Stimulated activated CD8-positive, alpha-beta memory T cell treated with anti-CD3 and anti-CD28 coated beads, Interleukin-7, amount 100 ng/mL, for 24 hours (primary cell): ENCODE measurements at regions not wholly inside any gene's neighbourhood (a gene's known extent, or its start where the extent isn't known, plus 50 kb on each side); places are given as distances from the start of the nearest gene placed in this dataset.
"Not testable (repeated sequence)": the region's sequence is repeated elsewhere in the genome, so short reads cannot be mapped to it uniquely, and the experiment has no call there.

ENCODE experiments used
- DNase-seq: peaks from one replicate; pipeline ENCODE4 v3.0.0-alpha.2; 2020; ENCODE audit warnings: low read depth

DNA sequence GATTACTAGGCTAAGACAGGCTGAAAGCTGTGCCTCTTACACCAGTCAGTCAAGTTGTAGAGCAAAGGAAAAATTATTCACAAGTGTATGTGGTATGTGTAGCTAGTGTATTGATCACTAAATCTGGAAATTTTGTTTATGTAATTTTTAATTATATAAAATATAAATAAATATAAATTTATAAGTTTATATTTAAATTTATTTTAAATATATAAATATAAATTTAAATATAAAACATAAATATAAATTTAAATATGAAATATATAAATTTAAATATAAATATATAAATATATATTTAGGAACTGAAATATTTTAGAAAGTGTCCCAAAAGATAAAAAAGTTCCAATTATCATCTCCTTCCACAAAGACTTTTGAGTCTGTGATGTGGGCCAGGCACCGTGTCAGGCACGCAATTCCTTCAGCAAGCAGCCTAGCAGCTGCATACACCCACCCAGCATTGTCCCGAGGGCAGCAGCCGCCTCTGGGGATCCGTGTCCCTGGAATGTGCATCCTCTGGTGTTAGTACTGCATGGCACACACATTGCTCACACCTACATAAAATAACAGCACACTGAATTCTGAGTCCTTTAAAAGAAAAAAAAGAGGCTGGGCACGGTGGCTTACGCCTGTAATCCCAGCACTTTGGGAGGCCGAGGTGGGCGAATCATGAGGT is 1098.0 kb downstream of the BRD1 start:
- no peak for DNase-seq

DNA sequence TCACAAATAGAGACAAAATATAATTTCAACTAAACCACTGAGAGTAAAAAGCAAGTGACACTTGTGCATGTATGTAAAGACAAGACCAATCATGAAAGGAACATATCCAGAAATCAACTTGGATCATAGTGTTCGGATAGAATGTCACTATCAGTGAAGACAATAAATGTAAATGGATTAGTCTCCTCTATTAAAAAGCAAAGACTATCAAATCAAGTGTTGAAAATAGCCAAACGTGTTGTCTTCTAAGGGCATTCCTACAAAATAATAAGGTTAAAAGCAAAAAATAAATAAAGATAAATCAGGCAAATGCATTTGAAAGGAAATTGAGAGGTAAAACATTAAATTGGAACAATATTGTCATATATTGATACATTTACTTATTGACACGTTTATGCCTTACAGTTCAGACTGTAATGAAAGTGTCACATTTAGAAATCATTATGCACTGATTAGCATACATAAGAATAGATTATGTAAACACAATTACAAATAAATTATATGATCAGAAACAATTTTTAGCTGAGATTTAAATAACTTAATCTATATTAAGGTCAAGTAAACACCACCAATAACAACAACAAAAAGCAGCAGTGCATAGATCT is 1100.1 kb downstream of the BRD1 start:
- no peak for DNase-seq

DNA sequence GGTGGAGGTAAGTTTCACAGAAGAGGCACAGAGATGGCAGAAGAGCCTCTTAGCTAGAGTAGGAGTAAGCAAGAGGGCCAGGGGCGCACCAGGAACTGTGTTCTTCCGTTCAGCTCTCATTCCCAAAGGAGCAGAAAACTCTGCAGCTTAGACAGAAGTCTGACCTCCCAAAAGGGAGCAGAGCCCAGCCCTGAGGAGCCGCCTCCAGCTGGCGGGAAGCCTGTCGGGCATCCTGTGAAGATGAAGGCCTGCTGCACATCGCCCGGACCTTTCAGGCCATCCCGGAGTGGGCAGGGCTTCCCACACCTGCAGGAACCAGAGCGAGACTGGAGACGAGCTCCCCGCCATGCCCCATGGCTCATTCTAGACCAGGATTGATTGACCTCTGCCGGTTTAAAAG is 1102.8 kb downstream of the BRD1 start:
- DNase-seq, result no peak

DNA sequence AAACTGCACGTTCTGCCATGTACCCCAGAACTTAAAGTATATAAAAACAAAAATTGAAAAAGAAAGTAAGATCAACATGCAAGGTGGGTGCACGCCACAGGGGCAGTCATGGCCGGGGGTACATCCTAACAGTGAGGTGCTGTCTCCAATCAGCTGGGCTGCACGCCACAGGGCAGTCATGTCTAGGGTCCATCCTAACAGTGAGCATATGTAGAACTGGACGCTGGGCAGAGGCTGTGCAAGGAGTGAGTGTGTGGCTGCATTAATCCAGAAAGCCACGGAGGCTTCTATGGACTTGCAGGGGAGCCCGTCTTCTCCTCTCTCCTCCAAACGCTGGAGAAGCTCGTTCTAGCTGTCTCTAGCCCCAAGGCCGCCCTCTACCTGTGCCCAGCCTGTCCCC is 1105.0 kb downstream of the BRD1 start:
- no peak for DNase-seq

DNA sequence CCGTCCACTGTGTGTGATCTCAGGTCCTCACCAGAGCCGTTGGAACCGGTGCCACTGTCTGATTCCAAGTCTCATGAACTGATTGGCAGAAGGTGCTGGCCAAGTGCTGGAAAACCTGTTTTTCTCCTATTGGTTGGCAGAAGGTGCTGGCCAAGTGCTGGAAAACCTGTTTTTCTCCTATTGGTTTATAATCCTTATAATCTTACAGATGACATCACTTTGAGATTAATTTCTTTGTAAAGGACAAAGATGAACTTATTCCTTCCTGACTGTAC is 1106.3 kb downstream of the BRD1 start:
- no peak for DNase-seq

DNA sequence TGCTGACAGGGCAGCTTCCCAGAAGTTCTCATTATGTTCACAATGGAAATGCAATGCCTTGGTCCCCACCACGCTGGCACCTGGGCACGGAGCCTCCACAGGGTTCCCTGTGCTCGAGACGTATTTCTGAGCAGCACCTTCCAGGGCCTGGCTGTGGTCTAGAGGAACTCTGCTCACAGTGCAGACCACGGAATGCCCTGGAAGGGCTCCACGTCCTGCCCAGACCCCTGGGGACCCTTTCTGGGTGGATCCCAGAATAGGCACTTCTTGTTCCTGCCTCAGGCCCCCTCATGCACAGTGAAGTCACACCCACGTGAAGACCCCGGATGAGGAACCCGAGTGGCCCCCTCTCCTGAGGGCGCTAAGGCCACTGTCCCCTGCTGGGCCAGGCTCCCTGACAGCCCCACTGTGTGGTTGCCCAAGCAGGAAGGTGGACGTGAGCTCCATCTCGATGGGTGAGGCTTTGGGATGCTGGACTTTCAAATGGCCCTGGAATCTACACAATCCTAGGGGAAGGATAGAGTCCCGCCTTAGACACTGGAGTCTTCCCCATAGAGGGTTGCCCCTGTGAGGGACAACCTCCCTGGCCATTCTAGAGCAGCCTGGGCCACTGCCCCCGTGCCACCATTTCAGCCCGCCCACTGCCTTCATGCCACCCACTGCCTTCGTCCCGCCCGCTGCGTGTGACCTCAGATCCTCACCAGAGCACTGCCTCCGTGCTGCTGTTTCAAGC is 1106.8 kb downstream of the BRD1 start:
- DNase-seq, result no peak

DNA sequence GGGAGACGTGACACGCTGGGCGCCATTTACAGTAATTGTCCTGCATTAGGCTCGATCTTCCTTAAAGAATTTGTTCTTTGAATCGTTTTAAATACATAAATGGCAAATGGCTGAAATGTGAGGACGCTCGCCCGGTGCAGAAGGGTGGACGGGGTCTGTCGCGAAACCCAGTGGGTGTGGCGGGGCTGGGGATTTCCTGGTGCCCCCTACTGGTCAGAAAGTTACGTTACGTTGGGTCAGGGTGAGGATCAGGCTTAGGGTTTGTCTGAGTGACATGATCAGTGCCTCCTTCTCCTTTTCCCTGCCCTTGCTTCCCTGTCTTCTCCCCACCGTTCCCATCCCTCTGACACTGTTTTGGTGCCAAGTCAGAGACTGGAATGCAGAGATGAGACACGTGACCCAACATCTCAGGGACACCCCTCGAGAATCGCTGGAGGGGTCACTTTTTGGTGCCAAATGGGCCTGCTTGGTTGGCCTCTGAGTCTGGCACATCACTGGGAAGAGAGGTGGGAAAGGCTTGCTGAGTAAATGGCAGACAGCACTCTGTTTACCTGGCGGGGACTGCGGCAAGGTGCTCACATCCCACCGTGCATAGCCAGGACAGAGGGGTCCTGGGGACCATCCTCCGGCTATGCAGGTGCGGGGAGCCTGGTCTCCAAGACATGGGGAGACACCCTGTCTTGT is 1107.6 kb downstream of the BRD1 start:
- no peak for DNase-seq

DNA sequence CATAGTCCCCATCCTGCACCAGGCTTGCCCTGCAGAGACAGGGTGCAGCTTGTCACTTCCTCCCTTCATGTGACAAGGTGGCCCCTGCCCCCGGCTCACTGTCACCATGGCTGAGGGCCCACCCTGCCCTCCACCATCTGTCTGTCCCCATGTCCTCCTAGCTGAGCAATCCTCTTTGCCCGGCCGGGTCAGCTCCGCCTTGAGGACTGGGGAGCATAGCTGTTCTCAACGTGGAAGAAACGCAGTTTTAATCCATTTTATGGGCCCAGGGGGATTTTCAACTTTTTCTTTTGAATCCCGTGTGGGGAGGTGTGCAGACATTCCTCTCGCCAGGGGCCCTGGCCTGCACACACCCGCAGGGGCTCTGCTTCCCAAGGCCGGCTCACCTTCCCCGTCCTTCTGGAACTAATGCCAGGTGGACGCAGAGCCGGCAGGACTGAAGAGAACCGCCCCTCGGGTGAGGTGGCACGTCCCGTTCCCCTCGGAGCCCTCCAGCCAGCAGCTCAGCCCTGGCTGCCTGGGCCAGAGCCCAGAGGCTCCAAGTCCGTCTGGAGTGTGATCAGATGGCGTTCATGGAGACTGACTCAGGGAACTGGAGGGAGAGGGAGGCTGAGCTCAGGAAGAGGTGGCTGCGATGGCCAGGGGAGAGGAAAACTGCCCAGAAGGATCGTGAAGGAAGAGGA is 1108.7 kb downstream of the BRD1 start:
- DNase-seq, result no peak

DNA sequence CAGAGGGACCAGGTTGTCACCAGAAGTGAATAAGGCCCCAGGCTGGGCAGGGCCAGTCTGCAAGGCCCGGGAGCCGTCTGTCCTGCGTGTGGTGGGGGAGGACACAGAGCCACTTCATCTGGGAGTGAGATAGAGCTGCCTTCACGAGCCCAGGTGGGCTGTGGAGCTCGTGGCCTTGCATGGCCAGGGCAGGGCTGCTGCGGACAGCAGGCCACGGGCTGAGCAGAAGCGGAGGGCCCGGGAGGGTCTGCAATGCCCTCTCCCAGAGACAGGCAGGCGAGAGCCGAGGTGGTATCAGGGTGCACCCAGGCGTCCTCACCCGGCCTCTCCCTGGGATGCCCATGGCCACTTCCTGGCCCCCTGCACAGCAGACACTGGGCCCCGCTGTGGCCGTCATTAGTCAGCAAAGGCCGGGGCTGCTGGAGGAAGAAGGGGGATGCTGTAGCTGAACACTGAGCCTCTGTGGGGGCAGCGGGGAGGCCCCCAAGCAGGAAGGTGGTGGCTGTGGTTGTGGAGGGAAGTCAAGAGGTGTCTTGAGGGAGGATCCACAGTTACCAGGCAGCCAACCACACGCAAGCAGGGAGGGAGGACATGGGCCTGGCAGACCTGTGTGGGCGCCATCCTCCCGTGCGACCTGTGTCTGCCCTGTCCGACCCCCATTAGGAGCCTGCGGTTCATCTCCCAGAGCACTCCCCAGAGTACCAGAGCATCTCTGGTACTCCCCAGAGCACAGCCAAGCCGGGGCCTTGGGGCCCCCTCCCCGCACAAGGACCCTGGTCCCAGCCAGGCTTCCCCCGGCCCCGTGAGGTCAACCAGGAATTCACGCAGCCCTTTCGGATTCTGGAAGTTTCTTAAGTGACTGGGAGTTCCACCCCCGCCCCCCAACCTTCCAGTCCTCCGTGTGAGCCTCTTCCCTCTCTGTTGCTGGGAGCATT is 1109.5 kb downstream of the BRD1 start:
- no peak for DNase-seq

DNA sequence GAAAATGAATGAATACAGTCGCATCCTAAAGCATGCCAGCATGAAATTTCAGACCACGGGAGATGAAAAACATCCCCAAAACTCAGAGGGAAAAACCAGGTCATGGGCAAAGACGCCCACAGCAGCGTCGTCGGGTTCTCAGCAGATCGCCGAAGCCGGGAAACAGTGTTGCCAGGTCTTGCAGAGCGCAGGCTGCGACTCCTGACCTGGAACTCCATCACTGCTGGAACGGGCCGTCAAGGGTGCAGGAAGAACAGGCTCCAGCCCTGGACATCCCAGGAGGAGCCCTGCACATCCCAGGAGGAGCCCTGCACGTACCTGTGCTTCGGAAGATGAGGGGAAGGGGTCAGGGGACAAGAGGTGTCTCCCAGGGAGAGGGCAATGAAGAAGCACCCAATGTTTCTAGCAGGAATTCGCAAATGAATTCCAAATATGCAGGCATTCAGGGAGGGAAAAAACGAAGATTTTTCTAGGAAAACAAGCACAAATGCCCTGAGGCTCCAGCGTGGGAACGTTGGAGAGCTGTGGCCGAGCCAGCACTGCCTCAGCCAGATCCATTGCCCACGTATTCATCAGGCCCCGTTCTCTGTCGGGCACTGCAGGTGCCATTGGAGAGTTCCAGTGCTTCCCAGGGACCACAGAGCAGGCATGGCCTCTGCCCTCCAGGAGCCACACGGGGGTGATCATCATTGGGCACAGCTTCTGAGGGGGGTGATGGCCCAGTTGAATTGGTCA is 1110.4 kb downstream of the BRD1 start:
- no peak for DNase-seq

DNA sequence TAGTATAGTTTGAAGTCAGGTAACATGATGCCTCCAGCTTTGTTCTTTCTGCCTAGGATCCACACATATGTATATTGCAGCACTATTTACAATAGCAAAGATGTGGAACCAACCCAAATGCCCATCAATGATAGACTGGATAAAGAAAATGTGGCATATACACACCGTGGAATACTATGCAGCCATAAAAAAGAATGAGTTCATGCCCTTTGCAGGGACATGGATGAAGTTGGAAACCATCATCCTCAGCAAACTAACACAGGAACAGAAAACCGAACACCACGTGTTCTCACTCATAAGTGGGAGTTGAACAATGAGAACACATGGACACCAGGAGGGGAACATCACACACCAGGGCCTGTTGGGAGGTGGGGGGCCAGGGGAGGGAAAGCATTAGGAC is 1111.5 kb downstream of the BRD1 start:
- not testable (repeated sequence) for DNase-seq

DNA sequence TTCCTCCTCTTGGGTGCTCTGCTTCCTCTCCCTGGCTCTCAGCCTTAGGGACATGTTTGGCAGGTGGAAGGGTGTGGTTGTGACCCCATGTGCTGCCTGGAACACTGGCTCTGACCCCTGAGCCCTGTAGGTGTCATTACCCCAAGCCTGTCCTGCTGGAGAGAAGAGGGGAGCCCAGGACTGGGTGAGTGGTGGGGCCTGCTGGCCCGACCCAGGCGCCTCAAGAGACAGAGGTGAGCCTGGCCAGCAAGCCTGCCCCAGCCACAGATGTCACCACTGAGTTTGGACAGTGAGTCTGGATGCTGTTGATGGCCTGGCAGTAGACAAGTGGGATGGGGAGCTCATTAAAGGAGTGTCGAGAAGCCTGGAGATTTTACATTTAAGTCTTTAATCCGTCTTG is 1112.2 kb downstream of the BRD1 start:
- DNase-seq, result no peak

DNA sequence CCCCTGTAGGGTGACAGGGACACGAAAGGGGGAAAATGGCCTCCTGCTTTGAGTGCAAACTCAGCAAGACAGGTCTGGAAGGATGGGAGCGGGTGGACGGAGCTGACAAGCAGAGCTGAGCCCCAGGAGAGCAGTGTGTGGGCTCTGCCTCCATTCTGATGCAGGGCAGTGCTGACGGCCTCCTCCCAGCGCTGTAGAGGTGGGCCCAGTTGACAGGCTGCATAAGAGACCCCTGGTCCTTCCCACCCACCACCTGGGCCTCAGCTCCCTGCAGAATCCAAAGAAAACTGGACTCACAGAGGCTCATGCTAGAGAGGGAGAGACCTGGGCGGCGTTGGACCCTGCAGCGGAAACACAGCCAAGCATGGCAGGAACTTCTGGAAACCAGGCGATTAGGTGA is 1113.4 kb downstream of the BRD1 start:
- no peak for DNase-seq

DNA sequence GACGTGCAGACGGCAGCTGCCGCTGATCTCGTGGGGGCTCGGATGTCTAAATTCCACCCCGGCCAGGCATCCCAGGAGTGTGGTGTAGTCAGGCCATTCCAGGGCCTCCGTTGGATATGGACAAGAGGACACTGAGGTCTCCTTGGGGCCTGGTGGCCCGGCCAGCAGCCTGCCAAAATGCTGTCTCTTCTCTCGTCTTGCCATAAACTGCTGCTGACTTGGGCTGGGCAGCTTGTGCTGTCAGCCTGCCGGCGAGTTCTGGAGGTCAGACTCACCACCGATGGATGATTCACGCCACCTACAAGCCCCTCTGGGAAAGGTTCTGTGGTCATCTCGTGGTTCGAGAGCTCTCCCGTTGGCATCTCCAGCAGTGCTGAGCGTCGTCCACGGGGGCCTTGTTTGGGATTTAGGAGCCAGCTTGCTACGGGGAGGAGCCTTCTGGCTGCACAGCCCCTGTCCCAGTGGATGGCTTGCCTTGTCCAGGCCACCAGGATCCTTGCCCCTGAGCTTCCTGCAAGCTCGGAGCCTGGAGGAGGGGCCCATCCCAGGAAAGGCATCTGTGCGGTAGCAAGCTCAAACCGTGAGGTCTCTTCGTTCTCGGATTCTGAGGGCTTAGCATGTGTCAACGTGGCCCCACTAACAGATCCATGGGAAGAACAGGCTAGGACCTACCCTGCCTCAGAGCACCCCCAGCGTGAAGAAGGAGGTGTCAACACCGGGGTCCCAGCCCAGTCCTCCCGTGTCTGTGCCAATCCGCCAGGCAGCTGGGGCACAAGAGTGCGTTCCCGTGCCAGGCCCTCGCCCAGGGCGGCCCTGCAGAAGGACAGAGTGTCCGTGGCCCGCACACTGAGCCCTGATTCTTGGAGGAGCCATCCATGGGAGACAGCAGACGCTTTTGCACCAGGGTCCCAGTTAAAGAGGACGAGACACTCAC is 1114.1 kb downstream of the BRD1 start:
- DNase-seq, result no peak

DNA sequence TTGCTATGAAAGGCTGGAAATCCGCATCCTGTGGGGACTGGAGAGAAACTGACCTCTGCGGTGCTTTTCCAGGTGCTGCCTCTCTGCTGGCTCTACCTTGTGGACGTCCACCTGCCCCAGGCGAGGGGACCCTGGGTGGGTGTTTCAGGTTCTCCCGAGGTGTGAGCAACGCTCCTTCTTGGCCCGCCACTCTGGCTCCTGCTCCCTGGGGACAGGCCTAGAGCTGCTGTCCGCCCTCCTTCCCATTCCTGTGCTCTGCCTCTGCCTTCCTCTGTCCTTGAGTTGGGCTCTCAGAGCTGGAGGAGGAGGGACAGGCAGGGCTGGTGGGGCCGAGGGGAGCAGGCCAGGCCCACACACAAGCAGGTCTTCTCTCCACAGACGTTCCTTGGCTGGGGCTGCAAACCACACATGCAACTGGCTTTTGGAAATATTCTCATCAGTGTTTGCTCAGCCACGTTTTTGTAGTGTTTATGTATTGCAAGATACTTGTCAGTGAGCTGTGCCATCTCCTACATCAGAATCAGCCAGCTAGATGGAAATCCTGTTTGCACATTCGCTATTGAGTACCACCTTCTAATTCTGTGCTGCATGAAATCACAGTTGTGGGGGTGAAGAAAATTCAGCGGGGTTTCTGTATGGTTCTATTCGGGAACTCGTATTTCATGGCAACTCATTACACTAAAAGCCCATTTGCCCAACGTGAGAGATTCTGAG is 1115.0 kb downstream of the BRD1 start:
- no peak for DNase-seq

DNA sequence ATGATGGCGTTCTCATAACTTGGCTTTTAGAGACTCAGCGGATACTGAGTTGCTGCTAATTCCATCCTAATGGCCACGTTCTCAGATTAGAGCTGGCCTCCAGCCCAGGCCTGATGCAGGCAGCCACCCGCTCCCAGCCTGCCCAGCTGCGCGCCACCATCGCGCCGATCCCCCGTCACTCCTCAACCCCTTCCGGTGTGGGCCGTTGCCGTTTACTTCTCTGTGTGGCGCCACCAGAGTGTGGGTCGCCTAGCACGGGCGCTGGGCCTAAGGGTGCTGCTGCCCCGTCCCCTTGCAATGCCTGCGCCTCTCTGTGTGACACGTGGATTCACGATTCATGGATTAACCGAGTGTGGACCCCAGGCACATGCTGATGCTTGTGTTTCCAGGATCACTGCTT is 1116.0 kb downstream of the BRD1 start:
- no peak for DNase-seq

DNA sequence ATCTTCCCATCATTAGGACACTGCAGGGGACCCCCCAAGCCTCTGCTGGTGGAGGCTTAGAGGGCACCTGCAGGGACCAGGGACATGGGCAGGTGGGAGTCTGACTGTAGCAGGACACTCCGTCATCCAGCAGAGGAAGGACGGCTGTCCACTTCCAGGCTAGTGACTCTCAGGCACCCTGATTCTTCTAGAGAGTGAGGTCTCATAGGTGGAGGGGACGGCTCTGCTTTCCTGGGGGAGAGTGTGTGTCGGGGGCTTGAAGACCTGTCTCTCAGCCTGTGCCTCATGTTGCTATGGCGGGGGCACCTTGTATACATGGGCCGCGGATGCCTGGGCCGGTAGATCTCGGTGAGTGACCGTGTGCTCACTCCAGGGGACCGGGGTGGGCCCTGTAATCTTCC is 1116.6 kb downstream of the BRD1 start:
- DNase-seq, result no peak

DNA sequence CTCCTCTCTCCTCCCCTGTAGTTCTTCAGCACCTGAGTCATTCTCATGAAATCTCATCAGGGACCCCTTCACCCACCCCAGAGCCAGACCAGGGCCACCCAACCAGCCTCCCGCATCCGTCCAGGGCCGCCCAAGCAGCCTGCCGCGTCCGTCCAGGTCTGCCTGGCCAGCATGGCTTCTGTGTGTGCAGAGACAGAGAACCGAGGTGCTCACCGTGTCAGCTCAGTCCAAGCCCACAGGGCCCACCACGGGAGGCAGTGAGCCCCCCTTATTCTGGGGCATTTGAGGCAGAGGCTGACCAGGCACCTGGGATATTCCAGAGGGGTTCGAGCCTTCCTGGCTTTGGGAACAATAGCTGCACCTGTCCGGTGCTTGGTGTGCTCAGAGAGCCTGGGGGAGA is 1117.3 kb downstream of the BRD1 start:
- DNase-seq, result no peak

DNA sequence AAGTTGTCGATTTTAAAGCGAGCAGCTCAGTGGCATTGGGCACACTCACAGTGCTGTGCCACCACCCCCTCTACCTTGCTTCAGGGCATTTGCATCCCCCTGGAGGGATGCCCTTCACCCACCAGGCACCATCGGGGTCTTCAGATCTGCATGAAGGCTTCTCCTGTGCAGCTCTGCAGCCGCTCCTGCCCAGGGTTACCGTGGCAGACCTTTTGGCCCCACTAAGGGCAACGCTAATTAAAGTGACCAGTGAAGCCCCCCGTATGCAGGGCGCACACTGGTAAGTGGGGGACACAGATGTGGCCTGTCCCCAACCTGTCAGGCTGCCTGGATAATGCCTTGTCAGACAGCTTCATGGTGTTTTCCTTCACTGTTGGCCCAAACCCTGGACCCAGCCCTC is 1117.7 kb downstream of the BRD1 start:
- DNase-seq, result no peak
